Thoracic aorta (tissue), 2 donors: ENCODE measurements at regions not wholly inside any gene's neighbourhood (a gene's known extent, or its start where the extent isn't known, plus 50 kb on each side); places are given as distances from the start of the nearest gene placed in this dataset.

ENCODE experiments used
- ATAC-seq: fragments of 150-250 bp; one replicate; pipeline ENCODE4 v1.8.0; 2017; ENCODE audit warnings: low read depth; ENCODE audit not compliant: insufficient number of reproducible peaks, low FRiP score
- DNase-seq: peaks from one replicate; pipeline ENCODE4 v3.0.0-alpha.2; 2020; ENCODE audit warnings: low spot score
- H3K27ac ChIP-seq, 2 donors: fragments of 200-600 bp; sonication (generic); 1 replicate in 1 of 2; 2 replicates in 1 of 2; pipeline ENCODE4 v1.5.1; 2016; ENCODE audit warnings: mild to moderate bottlenecking in 2 of 2, moderate library complexity in 2 of 2
- H3K27me3 ChIP-seq: fragments of 200-600 bp; sonication (generic); replicated peaks from 2 replicates; pipeline ENCODE4 v1.6.0; 2016; ENCODE audit warnings: mild to moderate bottlenecking; ENCODE audit not compliant: insufficient read depth
- H3K36me3 ChIP-seq: fragments of 200-600 bp; sonication (generic); one replicate; pipeline ENCODE4 v1.5.1; 2016
- H3K4me1 ChIP-seq, 2 donors: fragments of 200-600 bp; sonication (generic); 1 replicate in 1 of 2; 2 replicates in 1 of 2; pipeline versions ENCODE4 v1.5.1 to v1.6.0; 2016; ENCODE audit warnings: low read depth in 2 of 2, mild to moderate bottlenecking in 1 of 2; ENCODE audit not compliant: control insufficient read depth in 1 of 2
- H3K4me3 ChIP-seq: fragments of 200-600 bp; sonication (generic); 2 replicates; pipeline ENCODE4 v1.5.1; 2016; ENCODE audit warnings: mild to moderate bottlenecking
- H3K9me3 ChIP-seq: fragments of 200-600 bp; sonication (generic); 2 replicates; pipeline ENCODE4 v1.5.1; 2016
- TF ChIP-seq, protein P1 (sequence below): fragments of 200-600 bp; sonication (generic); IDR thresholded peaks from one replicate; pipeline ENCODE4 v1.5.1; 2019; ENCODE audit warnings: antibody characterized with exemption

DNA sequence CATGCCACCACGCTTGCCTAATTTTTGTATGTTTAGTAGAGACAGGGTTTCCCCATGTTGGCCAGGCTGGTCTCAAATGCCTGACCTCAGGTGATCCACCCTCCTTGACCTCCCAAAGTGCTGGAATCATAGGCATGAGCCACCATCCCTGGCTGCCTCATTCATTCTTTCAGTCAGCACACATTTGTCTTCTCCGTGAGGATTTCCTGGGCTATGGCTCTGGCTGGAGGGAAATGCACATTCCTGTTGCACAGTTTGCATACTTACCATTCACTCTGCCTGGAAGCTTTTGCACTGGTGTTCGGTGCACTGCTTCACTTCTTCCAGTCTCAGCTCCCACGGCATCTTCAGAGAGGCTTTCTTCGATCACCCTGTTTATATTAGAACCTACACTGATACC is 267.8 kb downstream of the STIM2 start:
- Histone ChIP-seq H3K27ac (no peak overlapping the region), H3K4me1 (no peaks in the 10 kb centered on the region)
- no peak for ATAC-seq

DNA sequence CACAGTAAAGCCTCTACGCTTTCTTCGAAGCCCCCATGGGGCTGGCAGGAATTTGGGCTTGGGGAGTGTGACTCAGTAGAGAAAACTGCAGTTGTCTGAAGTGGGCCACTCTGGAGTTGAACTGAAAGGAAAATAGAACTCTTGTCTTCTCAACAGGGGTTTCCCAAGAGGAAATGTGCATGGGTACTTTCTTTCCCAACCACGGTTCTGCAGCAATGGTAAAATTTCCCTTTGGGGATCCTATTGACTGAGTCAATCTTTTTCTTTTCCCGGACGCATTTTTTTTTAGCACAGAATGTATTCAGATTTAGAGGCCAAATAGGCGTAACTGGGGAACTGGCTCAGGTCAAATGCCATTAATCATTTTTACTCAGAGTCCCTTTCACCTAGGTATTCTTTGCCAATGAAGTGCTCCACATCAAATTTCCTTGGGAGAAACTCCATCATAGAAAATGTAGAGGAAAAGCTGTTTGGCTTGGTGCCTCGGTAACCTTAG is 269.3 kb downstream of the STIM2 start:
- no peak for DNase-seq
- no peak for ATAC-seq
- TF ChIP-seq, protein P1, sequence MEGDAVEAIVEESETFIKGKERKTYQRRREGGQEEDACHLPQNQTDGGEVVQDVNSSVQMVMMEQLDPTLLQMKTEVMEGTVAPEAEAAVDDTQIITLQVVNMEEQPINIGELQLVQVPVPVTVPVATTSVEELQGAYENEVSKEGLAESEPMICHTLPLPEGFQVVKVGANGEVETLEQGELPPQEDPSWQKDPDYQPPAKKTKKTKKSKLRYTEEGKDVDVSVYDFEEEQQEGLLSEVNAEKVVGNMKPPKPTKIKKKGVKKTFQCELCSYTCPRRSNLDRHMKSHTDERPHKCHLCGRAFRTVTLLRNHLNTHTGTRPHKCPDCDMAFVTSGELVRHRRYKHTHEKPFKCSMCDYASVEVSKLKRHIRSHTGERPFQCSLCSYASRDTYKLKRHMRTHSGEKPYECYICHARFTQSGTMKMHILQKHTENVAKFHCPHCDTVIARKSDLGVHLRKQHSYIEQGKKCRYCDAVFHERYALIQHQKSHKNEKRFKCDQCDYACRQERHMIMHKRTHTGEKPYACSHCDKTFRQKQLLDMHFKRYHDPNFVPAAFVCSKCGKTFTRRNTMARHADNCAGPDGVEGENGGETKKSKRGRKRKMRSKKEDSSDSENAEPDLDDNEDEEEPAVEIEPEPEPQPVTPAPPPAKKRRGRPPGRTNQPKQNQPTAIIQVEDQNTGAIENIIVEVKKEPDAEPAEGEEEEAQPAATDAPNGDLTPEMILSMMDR, result no peak
- Histone ChIP-seq H3K4me3 (no peak overlapping the region), H3K9me3 (no peaks in the 10 kb centered on the region), H3K27me3 (no peaks in the 10 kb centered on the region), H3K36me3 (no peaks in the 10 kb centered on the region), H3K4me1 (no peaks in the 10 kb centered on the region), H3K27ac (no peak overlapping the region)

More for the DNA sequence above, 267.8 kb downstream of the STIM2 start:
- Histone ChIP-seq H3K4me3 (no peak overlapping the region), H3K36me3 (no peaks in the 10 kb centered on the region), H3K9me3 (no peaks in the 10 kb centered on the region), H3K27me3 (no peaks in the 10 kb centered on the region)
- no peak for DNase-seq
- TF ChIP-seq, protein P1, result no peak

DNA sequence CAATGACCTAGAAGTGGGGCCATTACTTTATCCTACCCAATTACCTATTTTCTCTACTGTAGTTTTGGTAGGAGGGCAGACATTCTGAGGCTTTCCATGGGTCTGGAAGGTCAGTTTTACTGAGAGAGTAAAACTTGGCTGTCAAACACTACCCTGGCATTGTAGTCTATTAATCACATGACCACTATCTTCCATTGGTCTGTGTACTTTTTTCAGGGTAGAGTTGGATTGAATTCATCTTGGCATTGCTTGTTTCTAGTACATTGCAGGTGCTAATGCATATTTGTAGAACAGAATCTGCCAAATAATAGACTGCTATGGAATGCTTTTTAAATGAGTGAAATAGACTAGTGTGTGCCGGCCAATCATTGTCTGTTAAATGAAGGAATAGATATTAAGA is 271.9 kb downstream of the STIM2 start:
- Histone ChIP-seq H3K36me3 (no peaks in the 10 kb centered on the region), H3K4me1 (no peaks in the 10 kb centered on the region), H3K4me3 (no peak overlapping the region), H3K27ac (no peak overlapping the region), H3K27me3 (no peaks in the 10 kb centered on the region), H3K9me3 (no peaks in the 10 kb centered on the region)
- TF ChIP-seq, protein P1, result no peak
- no peak for DNase-seq
- no peak for ATAC-seq

DNA sequence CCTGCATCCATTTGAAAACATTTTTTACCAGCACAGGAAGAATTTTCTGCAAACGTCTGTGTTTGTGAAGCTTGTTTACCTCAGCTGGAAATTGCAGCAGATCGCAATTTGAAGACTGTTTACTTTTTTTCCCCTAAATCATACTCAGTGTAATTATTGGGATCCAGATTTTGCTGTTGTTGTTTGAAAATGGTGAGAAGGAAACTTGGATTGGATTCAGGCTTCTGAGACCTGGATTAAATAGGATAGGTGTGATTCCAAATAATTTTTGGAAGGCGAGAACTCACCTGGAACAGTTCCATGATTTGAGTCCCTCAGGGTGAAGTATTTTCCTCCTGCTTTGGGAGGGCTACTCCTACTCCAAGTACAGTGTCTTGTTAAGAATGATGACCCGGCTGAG is 279.8 kb downstream of the STIM2 start:
- DNase-seq, result no peak
- H3K36me3 ChIP-seq, result no peaks in the 10 kb centered on the region
- H3K9me3 ChIP-seq, result no peaks in the 10 kb centered on the region
- no peak overlapping the region for H3K27ac ChIP-seq
- TF ChIP-seq, protein P1, result no peak
- ATAC-seq, result no peak
- H3K4me1 ChIP-seq, result no peaks in the 10 kb centered on the region
- H3K27me3 ChIP-seq, result no peaks in the 10 kb centered on the region
- no peak overlapping the region for H3K4me3 ChIP-seq

DNA sequence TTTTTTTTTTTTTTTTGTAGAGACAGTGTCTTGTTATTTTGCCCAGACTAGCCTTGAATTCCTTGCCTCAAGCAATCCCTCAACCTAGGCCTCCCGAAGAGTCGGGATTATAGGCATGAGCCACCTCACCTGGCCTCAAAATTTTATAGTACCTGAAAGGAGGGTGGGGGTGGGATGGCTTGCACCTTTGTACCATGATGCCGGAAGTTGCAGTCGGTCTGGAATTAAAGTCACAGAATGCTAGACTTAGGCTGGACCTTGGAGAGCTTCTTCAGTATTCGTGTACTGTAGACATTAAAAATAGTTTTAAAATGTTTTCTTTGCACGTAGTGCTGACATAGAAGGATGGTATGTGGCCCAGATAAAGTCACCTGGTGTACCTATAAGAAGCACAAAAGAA is 280.9 kb downstream of the STIM2 start:
- H3K27ac ChIP-seq, result no peak overlapping the region
- H3K27me3 ChIP-seq, result no peaks in the 10 kb centered on the region
- TF ChIP-seq, protein P1, result no peak
- ATAC-seq (no peak), DNase-seq (no peak)
- H3K4me3 ChIP-seq, result no peak overlapping the region
- H3K36me3 ChIP-seq, result no peaks in the 10 kb centered on the region
- no peaks in the 10 kb centered on the region for H3K9me3 ChIP-seq
- H3K4me1 ChIP-seq, result no peaks in the 10 kb centered on the region
